Osteoblast (primary cell): ENCODE measurements at regions not wholly inside any gene's neighbourhood (a gene's known extent, or its start where the extent isn't known, plus 50 kb on each side); places are given as distances from the start of the nearest gene placed in this dataset.

Source experiments
- DNase-seq: peaks from one replicate; pipeline ENCODE4 v3.0.0; 2011; ENCODE audit warnings: low spot score, mixed read lengths; ENCODE audit not compliant: insufficient read length; ENCODE audit errors: missing footprints
- H2AFZ ChIP-seq: 2 replicates; pipeline ENCODE4 v1.6.0; 2011; ENCODE audit warnings: mild to moderate bottlenecking, low read length
- H3K27ac ChIP-seq: 2 replicates; pipeline ENCODE4 v1.5.1; 2011; ENCODE audit warnings: mild to moderate bottlenecking, low read depth, low read length, moderate library complexity
- H3K27me3 ChIP-seq: 2 replicates; pipeline ENCODE4 v1.6.0; 2012; ENCODE audit warnings: mild to moderate bottlenecking, control low read depth, inconsistent platforms, low read length, moderate library complexity; ENCODE audit not compliant: insufficient read depth
- H3K36me3 ChIP-seq: 2 replicates; pipeline ENCODE4 v1.5.1; 2011; ENCODE audit warnings: mild to moderate bottlenecking, low read length, control low read depth, moderate library complexity; ENCODE audit not compliant: insufficient read depth
- H3K4me1 ChIP-seq: 2 replicates; pipeline ENCODE4 v1.5.1; 2011; ENCODE audit warnings: mild to moderate bottlenecking, low read length, control low read depth, moderate library complexity; ENCODE audit not compliant: insufficient read depth
- H3K4me2 ChIP-seq: 2 replicates; pipeline ENCODE4 v1.6.0; 2011; ENCODE audit warnings: mild to moderate bottlenecking, low read length; ENCODE audit not compliant: insufficient read depth
- H3K4me3 ChIP-seq: fragments of 200-600 bp; sonication (generic); 3 replicates; pipeline ENCODE4 v1.5.1; 2012; ENCODE audit warnings: mild to moderate bottlenecking, low read length, inconsistent platforms; ENCODE audit not compliant: insufficient read depth
- H3K79me2 ChIP-seq: 2 replicates; pipeline ENCODE4 v1.6.0; 2012; ENCODE audit warnings: mild to moderate bottlenecking, low read length, control low read depth, inconsistent platforms; ENCODE audit not compliant: insufficient read depth
- H3K9me3 ChIP-seq: 2 replicates; pipeline ENCODE4 v1.5.1; 2011; ENCODE audit warnings: low read depth, low read length, control low read depth
- H4K20me1 ChIP-seq: 2 replicates; pipeline ENCODE4 v1.6.0; 2012; ENCODE audit warnings: mild to moderate bottlenecking, low read length, control low read depth; ENCODE audit not compliant: insufficient read depth
- TF ChIP-seq, protein P1 (sequence below): IDR thresholded peaks from 2 replicates; pipeline ENCODE4 v1.5.1; 2011; ENCODE audit warnings: mild to moderate bottlenecking, low read depth, low read length, moderate library complexity; ENCODE audit errors: extremely low read depth

DNA sequence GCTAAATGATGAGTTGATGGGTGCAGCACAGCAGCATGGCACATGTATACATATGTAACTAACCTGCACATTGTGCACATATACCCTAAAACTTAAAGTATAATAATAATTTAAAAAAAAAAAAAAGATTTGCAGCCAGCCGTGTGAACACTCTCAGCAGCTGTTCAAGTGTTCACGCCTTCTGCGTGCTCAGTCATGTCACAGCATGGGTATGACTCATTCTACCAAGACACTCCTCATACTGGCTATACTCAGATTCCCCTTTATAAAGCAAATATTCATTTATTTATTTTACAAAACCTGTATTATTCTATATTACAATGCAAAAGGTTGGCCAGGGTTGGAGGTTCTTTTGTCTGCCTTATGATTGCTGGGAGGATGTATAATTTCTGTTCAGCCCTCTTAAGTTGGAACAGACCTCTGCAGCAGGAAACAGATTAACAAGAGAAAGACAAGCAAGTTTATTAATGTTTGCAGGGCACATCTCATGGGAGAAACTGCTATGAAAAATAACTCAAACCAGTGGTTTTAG, 1230.6 kb upstream of the CHAC2 start:
- H3K9me3 ChIP-seq = no peaks in the 10 kb centered on the region
- TF ChIP-seq, protein P1, sequence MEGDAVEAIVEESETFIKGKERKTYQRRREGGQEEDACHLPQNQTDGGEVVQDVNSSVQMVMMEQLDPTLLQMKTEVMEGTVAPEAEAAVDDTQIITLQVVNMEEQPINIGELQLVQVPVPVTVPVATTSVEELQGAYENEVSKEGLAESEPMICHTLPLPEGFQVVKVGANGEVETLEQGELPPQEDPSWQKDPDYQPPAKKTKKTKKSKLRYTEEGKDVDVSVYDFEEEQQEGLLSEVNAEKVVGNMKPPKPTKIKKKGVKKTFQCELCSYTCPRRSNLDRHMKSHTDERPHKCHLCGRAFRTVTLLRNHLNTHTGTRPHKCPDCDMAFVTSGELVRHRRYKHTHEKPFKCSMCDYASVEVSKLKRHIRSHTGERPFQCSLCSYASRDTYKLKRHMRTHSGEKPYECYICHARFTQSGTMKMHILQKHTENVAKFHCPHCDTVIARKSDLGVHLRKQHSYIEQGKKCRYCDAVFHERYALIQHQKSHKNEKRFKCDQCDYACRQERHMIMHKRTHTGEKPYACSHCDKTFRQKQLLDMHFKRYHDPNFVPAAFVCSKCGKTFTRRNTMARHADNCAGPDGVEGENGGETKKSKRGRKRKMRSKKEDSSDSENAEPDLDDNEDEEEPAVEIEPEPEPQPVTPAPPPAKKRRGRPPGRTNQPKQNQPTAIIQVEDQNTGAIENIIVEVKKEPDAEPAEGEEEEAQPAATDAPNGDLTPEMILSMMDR = no peak
- no peak for DNase-seq
- H3K4me1 ChIP-seq = no peaks in the 10 kb centered on the region
- no peak overlapping the region for H3K4me3 ChIP-seq
- no peaks in the 10 kb centered on the region for H3K36me3 ChIP-seq
- H3K27me3 ChIP-seq = no peaks in the 10 kb centered on the region
- no peak overlapping the region for H3K4me2 ChIP-seq
- no peak overlapping the region for H3K27ac ChIP-seq
- H2AFZ ChIP-seq = no peak overlapping the region
- no peaks in the 10 kb centered on the region for H3K79me2 ChIP-seq
- H4K20me1 ChIP-seq = no peaks in the 10 kb centered on the region

DNA sequence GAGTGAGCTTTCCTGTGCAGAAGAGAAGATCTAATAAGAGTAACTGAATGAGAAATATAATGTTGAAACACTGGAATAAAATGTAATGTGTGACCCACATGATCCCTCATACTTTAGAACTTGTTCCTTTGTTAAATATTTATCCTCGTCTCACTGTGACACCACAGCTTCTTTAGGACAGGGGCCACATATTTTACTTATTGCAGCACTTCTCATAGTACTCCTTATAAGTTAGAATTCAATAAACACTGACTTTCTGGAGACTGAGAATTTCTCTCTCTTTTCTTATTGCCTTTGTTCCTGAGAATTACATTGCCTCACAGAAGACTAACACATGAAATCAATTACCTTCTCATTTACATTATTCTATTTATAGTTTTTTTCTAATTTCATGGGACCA, 1234.6 kb upstream of the CHAC2 start:
- TF ChIP-seq, protein P1 = no peak
- Histone ChIP-seq H3K4me1 (no peaks in the 10 kb centered on the region), H3K36me3 (no peaks in the 10 kb centered on the region), H3K4me3 (no peak overlapping the region), H3K9me3 (no peaks in the 10 kb centered on the region), H4K20me1 (no peaks in the 10 kb centered on the region), H2AFZ (no peak overlapping the region), H3K27ac (no peak overlapping the region), H3K79me2 (no peaks in the 10 kb centered on the region), H3K4me2 (no peak overlapping the region), H3K27me3 (no peaks in the 10 kb centered on the region)
- no peak for DNase-seq

DNA sequence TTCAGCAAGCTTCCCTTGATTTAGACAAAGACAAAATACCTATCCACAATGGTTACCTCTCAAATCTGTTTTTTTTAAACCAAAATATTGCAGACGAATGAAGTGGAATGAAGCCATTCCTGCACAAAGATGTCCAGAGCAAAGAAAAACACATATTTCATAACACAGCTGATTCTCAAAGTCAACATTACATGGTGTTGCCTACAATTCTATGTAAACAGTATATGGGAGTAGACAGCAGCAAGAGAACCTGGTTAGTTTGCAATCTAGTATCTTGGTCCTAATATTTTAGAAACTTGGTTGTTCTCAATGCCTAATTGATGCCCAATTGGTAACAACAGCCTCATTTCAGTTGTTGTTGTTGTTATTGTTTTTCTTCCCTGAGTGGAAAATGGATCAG, 1240.9 kb upstream of the CHAC2 start:
- Histone ChIP-seq H3K27ac (no peak overlapping the region), H4K20me1 (no peaks in the 10 kb centered on the region), H3K27me3 (no peaks in the 10 kb centered on the region), H2AFZ (no peak overlapping the region), H3K9me3 (peaks cover 8% of the 10 kb centered on the region), H3K36me3 (no peaks in the 10 kb centered on the region), H3K4me2 (no peak overlapping the region), H3K79me2 (no peaks in the 10 kb centered on the region), H3K4me3 (no peak overlapping the region), H3K4me1 (no peaks in the 10 kb centered on the region)
- TF ChIP-seq, protein P1 = no peak
- no peak for DNase-seq

DNA sequence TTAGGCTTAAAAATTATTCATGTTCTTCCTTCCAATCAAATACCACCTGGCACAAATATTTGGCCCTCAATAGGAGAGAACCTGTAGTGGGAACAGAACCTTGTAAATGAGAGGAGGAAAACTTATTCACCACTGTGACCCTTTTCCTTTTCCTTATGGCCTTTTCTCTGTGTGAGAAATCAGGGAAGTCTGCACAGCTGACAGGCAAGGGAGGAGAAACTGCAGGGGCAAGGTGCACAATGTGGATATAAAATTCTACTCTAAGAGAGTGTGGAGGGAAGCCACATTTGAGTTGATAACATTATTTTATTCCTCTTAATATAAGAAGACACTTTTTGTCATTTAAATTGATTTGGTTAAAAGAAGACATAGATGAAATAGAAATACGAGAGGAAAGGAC, 1247.0 kb upstream of the CHAC2 start:
- TF ChIP-seq, protein P1 = no peak
- Histone ChIP-seq H3K27me3 (no peaks in the 10 kb centered on the region), H3K4me2 (no peak overlapping the region), H3K9me3 (peaks cover 8% of the 10 kb centered on the region), H3K4me3 (no peak overlapping the region), H2AFZ (no peak overlapping the region), H3K79me2 (no peaks in the 10 kb centered on the region), H3K4me1 (no peaks in the 10 kb centered on the region), H3K36me3 (no peaks in the 10 kb centered on the region), H4K20me1 (no peaks in the 10 kb centered on the region), H3K27ac (no peak overlapping the region)
- no peak for DNase-seq
